Esophagus squamous epithelium (tissue), 4 donors: ENCODE measurements at regions not wholly inside any gene's neighbourhood (a gene's known extent, or its start where the extent isn't known, plus 50 kb on each side); places are given as distances from the start of the nearest gene placed in this dataset.

Experiments used
- POLR2A ChIP-seq, 4 donors: fragments of 450-650 bp; IDR thresholded peaks; one replicate each; pipeline ENCODE4 v1.6.1; 2017; ENCODE audit warnings: antibody characterized with exemption in 4 of 4, mild to moderate bottlenecking in 4 of 4, moderate library complexity in 3 of 4
- TF ChIP-seq, protein P1 (sequence below), 6 experiments: fragments of 450-650 bp in 4 of 6; fragments of 200-600 bp in 2 of 6; sonication (generic) in 2 of 6; IDR thresholded peaks; one replicate each; pipeline ENCODE4 v1.5.1; 2016 to 2019; ENCODE audit warnings: antibody characterized with exemption in 6 of 6, mild to moderate bottlenecking in 4 of 6, moderate library complexity in 4 of 6

DNA sequence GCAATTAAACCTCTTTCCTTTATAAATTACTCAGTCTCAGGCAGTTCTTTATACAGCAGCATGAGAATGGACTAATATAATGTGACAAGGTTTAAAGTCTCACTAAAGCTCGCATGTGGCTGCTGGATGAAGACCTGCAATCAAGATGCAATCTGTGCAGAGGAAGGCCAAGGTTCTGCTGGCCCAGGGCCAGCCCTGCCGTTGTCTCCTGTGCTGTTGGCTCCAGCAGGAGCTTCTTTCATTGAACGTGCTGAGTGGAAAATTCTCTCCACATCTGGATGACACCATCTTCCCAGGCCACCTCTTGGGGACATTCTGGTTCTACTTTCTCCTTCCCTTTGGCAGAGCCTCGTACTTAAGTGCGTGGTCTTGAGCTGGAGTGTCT, 742.2 kb downstream of the VRK1 start:
- TF ChIP-seq, protein P1, sequence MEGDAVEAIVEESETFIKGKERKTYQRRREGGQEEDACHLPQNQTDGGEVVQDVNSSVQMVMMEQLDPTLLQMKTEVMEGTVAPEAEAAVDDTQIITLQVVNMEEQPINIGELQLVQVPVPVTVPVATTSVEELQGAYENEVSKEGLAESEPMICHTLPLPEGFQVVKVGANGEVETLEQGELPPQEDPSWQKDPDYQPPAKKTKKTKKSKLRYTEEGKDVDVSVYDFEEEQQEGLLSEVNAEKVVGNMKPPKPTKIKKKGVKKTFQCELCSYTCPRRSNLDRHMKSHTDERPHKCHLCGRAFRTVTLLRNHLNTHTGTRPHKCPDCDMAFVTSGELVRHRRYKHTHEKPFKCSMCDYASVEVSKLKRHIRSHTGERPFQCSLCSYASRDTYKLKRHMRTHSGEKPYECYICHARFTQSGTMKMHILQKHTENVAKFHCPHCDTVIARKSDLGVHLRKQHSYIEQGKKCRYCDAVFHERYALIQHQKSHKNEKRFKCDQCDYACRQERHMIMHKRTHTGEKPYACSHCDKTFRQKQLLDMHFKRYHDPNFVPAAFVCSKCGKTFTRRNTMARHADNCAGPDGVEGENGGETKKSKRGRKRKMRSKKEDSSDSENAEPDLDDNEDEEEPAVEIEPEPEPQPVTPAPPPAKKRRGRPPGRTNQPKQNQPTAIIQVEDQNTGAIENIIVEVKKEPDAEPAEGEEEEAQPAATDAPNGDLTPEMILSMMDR (IDR thresholded peaks at IDR 0.05), result no peak
- no peak for TF ChIP-seq POLR2A (IDR thresholded peaks at IDR 0.05)
